ENCODE measurements at regions not wholly inside any gene's neighbourhood (a gene's known extent, or its start where the extent isn't known, plus 50 kb on each side); places are given as distances from the start of the nearest gene placed in this dataset.
"Not testable (repeated sequence)": the region's sequence is repeated elsewhere in the genome, so short reads cannot be mapped to it uniquely, and the experiment has no call there.

DNA sequence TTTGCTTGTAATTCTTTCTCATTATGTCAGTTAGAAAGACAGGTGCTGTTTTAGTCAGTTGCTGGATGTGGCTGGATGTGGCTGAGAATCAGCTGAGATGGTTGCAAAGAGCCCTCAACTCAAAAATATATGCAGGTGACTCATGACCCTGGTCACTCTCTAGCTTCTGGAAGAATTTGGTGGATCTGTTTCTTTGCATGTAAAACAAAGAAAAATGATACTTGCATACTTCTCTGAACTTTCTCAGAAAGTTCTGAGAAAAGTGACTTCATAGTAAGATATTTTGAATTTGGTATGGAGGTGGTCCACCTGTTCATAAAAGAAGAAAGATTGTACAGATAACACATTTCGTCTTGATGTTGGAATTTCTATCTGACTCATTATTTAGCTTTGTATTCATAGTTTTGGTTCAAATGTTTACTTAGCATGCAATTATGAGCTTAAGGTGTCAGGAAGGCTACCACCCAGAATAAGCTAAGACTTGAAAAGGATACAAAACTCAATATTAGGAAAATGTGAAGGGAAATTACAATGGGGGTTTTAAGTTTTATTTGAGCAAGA lies 163.2 kb upstream of the OLIG3 start:
- DNase-seq: no peak

DNA sequence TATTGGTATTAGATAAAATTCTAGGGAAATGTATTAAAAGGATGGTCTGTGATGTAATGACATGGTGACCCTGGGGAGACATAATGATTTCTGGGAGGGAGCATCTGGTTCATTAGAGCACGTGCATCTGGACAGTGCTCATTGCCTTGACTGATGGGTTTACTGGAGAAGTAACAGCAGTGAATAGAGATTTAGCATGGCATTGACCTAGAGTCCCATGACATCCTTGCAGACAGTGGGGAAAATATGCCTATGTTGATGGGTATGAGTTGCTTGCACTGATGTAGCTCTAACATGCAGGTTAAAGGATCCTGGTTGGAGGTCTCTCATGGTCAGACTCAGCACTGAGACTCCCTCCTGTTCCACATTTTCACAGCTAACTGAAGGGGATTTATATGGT lies 164.1 kb upstream of the OLIG3 start:
- DNase-seq: no peak

DNA sequence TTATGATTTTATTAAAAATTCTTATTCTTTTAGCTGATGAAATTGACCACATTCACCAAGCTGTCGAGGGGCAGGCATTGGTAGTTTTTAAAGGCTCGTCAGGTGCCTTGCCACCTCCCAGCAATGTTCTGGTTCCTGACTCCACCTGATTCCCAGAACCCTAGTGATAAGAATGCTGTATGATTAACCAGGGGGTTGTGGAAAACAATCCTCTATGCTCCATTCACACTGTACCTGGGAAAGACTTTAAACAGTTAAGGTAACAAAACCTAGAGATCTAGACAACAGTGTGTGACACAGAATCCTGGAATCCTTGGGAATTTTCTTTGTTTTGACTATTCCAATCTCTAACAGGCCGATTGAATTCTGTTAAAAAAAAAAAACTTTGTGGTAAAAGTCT lies 165.7 kb upstream of the OLIG3 start:
- DNase-seq: no peak

DNA sequence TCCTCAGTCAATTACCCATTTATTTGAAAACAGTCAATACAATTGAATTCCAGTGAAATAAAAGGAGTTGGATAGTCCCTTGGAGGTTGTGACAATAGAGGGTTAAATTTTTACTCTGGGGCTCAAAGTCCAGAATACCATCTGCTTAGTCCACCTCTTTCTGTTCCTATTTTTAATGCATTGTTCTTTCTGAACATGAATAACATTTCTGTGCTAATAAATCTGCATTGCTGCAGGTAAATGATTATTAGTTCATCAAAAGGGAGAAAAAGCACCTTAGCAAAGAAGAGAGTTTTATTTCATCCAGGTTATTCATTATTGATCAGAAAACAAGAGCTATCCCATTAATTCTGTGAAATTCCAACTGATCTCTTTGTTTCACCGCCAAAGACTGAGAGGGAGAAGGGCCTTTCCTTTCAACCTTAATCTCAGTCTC lies 166.1 kb upstream of the OLIG3 start:
- no peak for DNase-seq

DNA sequence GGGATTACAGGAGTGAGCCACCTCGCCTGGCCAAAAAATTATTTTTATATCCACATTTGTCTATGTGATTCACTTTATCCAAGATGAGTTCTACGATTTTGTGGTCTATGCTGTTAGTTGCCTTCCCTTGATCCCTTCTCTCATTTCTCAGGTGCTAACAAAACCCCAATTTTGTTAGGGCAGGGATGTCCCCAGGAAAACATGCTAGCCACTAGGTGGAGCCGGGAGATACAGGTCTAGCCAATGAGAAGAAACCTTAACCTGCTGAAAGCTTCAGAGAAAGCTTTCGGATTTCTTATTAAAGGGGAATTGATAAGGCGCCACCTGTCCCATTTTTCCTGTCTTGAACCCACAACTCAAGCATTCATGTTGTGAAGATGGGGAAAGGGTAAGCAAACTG lies 167.4 kb upstream of the OLIG3 start:
- no peak for DNase-seq

DNA sequence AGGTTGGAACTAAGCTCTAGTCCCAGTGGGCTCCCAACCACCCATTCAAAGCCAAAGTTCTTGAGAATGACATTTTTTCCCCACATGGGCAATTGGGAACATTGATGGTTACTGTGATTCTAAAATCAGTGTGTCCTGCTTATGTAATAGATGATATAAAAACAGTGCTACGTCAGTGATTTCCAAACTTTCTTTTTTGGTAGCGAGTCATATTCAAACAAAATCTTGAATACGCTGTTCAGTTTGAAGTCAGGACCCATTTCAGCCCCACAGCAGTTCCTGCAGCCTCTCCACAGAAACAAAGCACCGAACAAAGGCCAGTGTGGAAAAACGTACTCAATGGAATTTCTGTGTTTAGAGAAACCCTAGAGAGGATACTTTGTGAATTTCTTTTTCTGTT lies 170.0 kb upstream of the OLIG3 start:
- DNase-seq: no peak

DNA sequence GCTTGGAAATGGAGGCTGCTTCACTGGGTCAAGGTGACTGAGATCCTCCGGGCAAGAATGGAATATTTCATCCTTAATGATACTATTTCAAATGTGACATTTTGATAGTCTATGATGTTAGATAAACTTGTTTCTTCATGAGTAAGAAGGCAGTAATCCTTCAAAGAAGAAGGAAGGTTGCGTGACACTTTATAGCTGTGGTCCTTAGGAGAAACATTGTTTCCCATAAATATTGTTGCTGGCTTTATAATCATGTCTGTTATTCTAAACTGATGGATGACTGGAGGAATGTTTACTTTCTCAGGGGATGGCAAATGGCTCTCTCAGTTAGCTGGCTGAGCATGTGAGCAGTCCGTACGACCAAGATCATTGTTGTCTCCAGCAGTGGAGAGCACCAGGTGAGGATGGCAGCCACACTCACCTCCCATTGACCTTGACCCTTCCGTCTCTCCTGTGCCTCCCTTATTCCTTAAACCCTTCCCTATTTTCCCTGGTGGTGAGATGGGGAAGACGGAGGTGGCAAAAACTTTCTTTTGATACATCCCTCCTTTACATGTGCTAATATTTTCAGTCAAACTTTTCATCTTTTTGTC lies 171.2 kb upstream of the OLIG3 start:
- DNase-seq: no peak

DNA sequence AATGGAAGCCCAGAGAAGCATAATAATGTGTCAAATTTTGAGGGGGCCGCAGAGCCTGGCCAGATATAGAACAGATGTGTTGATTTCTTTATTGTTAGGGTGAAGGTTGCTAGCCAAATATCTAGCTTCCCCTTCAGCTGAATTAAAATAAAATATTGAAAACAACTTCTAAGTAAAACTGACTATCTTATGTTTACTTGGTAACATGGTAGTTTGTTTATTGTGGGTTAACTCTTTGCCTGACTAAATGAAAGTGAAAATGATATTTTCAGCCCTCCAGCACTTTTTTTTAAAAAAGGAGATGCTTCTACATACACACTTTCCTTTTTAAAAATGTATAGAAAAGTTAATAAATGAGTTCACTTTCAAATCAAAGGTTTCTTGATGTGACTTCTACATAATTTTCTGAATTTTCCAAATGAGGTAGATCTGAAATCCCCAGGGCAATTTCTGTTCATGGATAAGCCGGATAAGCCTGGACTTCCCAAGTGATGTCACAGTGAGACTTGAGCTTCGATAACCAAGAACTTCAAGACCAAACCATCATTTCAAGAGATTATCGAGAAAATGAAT lies 172.1 kb upstream of the OLIG3 start:
- DNase-seq: no peak

DNA sequence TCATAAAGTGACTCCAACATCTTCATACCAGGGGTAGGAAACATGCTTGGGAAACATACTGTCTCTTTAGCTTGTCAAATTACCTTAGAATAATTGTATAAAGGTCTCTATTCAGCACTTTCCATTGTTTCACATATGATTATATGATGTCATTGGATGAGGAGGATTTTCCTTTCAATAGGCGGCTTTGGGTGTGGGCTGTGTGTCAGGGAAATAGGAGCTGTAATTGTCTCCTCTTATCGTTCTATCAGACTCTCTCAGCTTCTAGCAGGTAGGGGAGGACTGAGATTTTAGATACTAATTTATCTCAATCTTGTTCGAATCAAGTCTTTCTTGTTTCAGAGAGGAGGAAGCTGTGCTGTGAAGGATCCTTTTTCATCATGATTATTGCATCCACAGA lies 179.4 kb upstream of the OLIG3 start:
- DNase-seq: no peak

DNA sequence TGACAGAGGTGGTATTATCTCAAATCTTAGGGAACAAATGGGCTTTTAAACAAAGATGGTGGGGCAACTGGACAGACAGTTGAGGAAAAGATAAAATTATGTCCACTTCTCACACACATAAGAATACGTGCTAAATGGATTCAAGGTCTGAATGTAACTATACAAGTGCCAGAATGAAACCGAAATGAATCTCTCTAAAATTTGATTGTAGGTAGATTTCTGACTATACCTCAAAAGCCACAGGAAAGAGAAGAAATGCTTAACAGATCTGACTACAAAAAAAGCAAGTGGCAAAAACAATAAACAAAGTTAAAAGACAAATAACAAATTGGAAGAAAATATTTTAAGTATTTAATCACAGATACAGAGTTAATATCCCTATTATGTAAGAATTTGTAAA lies 182.7 kb upstream of the OLIG3 start:
- no peak for DNase-seq

DNA sequence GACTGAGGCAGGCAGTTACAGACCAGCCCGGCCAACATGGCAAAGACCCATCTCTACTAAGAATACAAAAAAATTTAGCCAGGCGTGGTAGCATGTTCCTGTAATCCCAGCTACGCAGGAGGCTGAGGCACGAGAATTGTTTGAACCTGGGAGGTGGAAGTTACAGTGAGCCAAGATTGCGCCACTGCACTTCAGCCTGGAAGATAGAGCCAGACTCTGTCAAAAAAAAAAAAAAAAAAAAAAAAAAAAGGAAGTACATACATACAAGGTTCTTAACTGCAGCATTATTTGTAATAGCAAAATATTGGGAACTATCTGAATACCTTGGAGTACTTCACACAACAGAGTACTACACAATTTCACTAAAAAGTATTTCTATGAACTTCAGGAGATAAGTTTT lies 183.5 kb upstream of the OLIG3 start:
- DNase-seq: no peak

DNA sequence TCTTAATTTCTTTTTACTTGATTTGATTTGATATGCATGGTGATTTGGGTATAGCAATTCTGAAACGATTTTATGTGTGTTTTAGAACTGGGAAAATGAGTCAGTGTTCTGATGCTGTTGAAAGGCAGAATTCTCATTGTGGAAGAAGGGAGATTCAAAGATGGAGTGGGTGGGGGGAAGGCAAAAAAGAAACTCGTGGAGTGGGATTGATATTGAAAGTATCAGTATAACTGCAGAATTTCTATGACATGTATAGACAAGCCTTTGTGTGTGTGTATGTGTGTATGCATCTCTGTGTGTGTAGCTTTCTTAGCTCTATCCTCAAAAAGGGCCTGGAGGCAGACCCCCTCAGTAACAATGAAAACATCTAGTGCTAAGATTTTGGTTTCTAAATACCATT lies 184.3 kb upstream of the OLIG3 start:
- no peak for DNase-seq

DNA sequence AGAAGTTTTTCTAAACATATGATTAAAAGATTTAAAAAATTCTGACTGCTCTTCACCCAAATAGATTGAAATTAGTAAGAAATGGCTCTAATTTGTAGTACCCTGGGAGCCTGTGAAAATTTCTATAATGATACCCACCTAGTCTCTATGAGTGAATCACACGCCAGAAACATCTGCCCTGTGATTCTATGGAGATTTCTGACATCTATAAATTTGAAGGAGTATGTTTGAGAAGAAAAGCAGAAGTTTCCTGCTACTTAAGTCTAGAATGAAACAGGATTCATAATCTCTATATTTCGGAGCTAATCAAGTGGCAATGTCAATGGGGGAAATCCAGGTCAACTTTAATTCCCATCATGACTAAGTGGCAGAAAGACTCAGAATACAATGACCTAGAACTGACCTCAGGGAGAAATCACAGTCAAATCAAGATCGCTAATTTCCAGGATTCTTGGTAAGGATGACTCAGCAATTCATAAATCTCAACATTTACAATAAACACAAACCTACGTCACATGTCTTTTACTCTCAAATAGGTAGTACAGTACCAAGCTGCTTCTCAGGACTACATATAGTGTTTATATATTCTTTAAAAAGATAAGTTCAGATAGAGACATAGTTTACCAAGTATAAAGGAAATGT lies 186.2 kb upstream of the TNFAIP3 start:
- DNase-seq: no peak

DNA sequence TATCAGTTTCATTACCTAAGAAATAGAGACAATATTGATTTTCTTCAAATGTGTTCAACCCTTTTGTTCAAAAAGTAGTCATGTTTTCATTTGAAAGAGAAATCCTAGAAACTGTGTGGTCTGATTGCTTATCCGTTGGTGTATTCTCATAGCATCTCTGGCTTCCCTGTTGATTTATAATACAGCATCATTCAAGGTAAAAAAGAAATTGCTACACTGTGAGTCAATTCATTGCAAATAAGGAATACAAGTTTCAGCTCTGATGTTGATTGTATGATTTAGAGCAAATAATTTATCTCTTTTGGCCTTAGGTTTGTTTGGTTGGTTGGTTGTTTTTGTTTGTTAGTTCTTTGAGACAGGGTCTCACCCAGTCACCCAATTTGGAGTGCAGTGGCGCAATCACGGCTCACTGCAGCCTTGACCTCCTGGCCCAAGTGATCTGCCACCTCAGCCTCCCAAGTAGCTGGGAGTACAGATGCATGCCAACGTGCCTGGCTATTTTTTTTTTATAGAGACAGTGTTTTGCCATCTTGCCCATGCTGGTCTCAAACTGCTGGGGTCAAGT lies 185.5 kb upstream of the TNFAIP3 start:
- DNase-seq: no peak

DNA sequence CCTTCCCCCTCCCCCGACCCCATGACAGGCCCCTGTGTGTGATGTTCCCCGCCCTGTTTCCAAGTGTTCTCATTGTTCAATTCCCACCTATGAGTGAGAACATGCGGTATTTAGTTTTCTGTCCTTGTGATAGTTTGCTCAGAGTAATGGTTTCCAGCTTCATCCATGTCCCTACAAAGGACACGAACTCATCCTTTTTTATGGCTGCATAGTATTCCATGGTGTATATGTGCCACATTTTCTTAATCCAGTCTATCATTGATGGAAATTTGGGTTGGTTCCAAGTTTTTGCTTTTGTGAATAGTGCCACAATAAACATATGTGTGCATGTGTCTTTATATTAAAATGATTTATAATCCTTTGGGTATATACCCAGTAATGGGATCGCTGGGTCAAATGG lies 184.4 kb upstream of the TNFAIP3 start:
- not testable (repeated sequence) for DNase-seq

DNA sequence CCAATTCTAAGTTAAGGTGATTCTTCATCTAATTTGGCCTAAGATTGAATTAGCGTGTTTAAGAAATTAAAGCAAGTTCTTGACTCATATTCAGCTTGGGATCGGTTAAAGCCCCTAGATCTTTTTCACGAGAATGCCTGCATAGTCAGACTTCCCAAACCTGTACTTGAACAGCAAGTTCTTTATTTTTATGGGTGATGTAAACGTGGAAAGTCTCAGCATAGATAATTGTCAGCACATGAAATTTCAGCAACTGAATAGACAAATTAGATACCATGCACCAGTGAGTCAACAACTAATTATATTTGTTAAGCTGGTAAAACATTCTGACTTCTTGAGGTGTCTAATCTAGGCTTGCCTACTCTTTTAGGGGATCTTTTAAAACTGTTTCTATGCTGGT lies 183.1 kb upstream of the TNFAIP3 start:
- no peak for DNase-seq

DNA sequence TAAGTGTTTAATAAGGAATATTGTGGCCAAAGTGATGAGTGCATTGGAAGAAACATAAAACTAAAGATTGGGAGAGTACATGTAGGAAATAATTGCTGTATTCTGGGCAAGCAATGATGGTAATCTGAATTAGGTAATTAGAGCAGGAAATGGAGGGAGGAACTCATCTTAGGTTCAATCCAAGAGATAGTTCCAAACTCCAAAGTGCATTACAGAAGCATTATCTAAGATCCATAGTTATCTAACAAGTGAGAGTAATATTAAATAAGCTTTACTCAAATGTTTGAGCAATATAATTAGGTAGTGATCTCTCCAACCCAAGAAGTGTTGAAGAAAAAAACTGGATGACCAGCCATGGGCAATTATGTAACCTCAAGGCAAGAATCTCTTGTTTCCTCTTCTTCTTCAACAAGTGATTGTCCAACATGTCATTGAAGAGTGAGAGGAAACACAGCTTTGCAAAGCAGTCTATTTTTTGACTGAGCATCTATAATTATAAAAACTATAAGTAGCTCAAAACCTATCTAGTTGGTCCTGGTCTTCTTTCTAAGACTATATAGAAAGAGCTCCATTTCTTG lies 181.2 kb upstream of the TNFAIP3 start:
- no peak for DNase-seq

DNA sequence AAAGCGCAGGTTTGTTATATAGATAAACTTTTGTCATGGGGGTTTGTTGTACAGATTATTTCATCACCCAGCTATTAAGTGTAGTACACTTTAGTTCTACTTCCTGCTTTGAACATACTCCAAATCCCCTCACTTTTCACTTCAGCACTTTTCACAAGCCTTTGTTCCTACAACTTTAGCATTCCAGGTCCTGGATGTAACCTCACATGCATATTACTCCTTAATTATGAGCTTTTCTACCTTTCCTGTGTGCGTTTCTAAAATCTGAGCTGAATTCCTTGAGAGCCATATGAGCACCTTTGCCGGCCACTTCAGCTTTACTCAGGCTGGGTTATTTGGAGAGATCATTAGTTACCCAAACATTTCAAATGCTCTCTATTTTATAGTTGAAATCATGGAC lies 179.2 kb upstream of the TNFAIP3 start:
- no peak for DNase-seq

DNA sequence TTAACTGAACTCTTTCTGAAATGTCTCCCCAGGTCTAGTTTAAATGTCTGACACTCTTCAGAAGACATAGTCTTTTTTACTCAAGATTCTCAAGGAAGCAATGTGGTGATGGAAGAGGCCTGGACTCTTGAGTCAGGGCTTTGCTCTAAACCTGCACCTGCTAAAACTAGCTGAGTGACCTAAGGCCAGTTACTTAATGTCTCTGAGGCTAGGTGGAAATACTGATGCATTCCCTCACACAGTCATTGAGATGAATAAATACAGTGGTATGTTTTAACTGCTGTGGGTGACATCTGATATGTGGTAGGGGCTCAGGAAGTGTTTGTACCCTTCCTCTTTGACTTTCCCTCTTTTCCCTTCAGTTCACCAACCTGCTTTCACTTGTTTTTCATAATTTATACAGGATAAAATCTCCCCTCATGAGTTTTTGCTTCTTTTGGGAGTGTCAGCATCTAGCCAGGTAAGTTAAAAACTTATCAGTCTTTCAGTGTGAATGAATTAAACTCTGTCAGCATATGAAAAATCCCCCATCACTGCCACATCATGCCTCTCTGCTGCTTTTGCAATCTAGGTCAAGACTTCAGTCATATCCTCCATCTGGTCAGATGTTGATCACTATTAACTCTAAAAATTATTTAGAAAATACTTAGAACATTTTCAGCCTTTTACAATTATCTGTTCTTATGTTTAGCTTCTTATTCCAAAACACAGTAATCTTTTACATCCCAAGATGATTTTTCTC lies 178.7 kb upstream of the TNFAIP3 start:
- no peak for DNase-seq

DNA sequence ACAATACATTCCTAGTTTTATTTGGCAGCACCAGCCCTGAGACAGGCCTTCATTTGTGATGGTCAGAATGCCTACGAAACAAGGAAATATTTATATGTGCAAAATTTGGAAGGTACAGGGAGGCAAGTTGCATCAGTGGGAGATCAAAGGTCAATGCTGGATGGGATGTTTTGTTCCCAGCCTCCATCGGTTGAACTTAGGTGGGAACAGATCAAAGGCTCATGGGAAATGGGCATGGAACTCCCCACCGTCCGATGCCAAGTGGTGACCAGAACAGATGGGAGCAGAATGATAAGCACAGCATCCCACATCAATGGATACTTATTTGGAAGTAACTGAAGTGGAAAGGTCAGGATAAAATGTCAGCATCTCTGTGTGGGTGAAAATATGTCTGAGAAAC lies 177.7 kb upstream of the TNFAIP3 start:
- no peak for DNase-seq

DNA sequence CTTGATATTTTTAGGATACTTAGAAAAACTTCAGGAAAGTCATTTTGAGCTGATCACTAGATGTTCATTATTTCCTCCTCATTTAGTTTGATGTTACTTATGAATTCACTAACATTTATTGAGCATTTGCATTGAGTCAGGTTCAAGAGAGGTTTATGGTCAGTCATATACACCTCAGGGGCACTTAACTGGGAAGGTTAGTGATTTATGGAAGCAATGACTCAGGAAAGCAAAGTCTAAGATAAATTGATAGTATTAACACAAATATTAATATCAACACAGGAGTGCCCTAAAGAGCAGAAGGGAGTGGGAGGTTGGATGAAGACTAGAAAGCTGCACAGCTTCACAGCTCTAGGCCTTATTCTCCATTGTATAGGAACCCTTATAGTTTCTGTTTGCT lies 177.0 kb upstream of the TNFAIP3 start:
- no peak for DNase-seq

DNA sequence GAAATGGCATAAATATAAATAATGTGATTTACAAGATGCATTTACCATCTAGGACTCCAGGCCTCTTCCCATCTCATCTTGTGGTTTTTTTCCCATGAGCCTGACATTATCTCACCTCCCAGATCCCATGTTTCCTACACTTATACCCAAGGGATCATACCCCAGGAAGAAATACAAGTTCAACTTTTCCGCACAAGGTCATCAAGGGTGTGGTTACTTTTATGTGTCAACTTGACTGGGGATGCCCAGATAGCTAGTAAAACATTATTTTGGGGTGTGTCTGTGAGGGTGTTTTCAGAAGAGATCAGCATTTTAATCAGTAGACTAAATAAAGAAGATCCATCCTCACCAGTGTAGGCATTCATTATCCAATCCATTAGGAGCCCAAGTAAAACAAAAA lies 176.3 kb upstream of the TNFAIP3 start:
- no peak for DNase-seq

DNA sequence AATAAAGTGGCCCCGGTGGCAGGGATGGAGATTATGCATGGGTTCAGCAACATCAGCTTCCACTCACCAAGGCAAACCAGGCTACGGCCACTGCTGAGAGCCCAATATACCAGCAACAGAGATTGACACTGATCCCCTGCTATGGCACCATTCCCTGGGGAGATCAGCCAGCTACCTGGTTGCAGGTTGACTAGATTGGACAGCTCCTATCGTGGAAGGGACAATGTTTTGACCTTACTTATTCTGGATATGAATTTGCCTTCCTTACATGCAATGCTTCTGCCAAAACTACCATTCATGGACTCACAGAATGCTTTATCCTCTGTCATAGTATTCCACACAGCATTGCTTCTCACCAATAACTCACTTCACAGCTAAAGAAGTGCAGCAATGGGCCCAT lies 174.8 kb upstream of the TNFAIP3 start:
- no peak for DNase-seq
